ENCODE measurements at regions not wholly inside any gene's neighbourhood (a gene's known extent, or its start where the extent isn't known, plus 50 kb on each side); places are given as distances from the start of the nearest gene placed in this dataset.
"Not testable (repeated sequence)": the region's sequence is repeated elsewhere in the genome, so short reads cannot be mapped to it uniquely, and the experiment has no call there.

DNA sequence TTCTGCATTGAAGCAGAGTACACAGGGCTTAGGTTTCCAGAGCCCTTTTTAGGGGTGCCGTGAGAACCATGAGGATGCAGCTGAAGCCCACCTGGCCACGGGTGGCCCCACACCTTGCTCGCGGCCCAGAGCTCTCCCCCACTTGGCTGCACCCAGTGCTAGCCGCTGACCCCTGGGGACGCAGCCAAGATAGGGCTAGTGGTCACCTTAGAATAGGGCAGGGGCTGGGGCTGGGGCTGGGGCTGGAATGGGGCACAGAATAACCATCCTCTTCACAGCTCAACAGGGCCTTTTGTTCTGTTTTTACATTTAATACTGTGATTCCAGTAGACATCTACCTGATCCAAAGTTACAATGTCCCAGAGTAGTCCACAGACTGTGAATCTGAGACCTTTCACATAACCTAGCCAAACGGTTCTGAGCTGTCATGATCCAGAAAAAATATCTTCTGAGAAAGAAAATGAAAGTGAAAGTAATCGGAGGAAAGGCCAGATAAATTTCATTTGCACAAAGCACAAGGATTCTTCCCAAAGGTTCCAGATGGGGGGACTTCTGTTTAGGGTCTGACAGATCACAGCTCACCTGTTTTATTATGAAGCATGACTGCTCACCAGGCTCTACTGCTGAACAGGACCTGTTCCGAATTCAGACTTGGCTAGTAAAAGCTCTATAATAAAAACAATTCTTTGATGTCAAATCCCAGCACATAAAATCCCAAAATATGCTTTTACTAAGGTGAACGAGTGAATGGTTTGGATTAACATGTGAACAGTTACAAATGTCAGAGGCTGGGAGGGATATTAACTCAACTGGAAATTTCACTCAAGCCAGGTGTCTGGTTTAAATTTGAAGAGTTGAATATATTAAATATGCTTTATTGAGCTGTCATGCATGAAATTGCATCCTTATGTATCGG lies 401.9 kb downstream of the THBS2 start:
- no peak for DNase-seq (ENCODE audit: low spot score)

DNA sequence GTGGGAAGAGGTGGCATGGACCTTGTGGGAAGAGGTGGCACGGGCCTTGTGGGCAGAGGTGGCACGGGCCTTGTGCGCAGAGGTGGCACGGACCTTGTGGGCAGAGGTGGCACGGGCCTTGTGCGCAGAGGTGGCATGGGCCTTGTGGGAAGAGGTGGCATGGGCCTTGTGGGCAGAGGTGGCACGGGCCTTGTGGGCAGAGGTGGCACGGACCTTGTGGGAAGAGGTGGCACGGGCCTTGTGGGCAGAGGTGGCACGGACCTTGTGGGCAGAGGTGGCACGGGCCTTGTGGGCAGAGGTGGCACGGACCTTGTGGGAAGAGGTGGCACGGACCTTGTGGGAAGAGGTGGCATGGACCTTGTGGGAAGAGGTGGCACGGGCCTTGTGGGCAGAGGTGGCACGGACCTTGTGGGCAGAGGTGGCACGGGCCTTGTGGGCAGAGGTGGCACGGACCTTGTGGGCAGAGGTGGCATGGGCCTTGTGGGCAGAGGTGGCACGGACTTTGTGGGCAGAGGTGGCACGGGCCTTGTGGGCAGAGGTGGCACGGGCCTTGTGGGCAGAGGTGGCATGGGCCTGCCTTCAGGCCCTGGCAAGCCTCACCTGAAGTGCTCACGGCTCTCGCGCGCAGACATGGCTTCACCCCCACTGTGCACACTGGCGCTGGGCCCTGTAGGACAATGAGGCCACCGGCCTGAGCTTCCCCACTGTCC lies 403.5 kb downstream of the THBS2 start:
- DNase-seq (ENCODE audit: low spot score), result not testable (repeated sequence)

DNA sequence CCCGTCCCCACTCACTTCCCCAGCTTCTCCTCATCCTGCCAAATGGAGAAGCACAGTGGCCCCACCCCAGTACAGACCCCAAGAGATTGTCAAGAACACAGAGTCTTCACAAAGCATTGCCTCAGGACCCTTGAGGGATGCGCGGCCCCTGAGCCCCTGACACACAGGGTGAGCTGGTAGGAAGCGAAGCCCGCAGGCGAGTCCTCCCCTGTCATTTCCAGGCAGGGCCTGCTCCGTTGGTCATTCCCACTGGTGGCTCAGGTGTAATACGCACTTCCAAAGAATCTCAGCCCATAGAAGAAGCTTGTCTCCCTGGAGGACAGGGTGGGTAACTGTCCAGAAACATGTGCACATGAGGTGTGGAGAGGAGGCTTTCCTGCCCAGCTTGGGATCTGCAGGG lies 404.2 kb downstream of the THBS2 start:
- no peak for DNase-seq (ENCODE audit: low spot score)

DNA sequence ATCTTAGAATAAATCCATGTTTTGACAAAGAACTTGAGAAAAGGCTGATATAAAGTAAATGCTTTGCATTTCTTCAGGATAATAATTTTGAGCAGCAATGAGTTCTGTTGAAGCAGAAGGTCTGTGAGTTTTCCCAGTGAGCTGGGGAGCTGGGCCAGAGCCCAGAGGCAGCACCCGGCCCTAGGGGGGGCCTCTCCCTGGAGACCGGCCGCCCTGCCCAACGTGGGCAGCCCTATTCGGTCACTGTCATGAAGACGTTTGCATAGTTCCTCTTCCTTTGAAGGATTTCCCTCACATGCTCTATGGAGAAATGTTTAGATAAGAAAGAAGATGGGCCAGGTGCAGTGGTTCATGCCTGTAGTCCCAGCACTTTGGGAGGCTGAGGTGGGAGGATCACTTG lies 404.8 kb downstream of the THBS2 start:
- no peak for DNase-seq (ENCODE audit: low spot score)

DNA sequence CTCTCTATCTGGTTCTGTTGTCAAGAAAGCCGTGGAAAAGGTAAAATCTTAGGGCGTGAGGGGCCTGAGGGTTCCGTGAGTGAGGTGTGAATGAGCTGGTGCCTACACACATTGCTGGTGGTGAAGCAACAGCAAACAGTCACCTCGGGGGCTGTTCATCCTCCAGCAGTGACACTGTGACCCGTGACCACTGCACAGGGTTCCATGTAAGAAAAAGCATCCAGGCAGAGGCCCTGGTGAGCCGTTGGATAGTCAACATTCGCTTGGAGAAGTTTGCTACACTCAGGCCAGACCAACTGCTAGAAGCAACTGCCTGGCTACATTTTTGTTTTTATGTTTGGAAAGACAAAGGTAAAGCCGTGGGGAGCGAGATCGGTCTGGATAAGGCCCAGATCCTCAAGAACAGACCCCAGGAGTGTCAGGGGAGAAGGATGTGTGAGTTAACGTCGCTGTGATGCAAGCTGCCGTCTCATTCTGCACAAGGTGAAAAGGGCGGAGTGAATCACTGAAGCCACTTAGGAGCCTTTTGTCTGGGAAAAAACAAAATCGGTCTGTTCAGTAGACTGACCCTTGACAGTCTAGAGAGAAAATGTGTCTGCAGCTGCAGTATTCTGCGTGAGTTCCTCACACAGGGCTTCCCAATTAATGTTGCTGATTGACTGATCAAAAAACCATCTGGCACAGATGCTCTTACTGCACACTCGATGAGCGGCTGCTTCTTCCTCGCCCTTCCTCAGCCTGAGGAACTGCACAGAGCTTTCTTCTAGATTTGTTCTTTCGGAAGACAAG lies 404.0 kb downstream of the SMOC2 start:
- DNase-seq (ENCODE audit: low spot score), result no peak

DNA sequence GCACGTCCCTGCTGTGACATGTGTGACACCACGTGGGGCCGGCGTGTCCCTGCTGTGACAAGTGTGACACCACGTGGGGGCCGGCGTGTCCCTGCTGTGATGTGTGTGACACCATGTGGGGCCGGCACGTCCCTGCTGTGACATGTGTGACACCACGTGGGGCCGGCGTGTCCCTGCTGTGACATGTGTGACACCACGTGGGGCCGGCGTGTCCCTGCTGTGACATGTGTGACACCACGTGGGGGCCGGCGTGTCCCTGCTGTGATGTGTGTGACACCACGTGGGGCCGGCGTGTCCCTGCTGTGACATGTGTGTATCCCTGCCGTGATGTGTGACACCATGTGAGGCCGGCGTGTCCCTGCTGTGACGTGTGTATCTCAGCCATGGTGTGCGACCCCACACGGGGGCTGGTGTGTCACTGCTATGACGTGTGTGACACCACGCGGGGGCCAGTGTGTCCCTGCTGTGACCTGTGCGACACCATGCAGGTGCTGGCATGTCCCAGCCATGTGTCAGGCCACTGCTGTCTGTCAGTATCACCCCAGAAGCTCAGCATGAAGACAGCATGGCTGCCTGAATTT lies 401.7 kb downstream of the SMOC2 start:
- not testable (repeated sequence) for DNase-seq (ENCODE audit: low spot score)

DNA sequence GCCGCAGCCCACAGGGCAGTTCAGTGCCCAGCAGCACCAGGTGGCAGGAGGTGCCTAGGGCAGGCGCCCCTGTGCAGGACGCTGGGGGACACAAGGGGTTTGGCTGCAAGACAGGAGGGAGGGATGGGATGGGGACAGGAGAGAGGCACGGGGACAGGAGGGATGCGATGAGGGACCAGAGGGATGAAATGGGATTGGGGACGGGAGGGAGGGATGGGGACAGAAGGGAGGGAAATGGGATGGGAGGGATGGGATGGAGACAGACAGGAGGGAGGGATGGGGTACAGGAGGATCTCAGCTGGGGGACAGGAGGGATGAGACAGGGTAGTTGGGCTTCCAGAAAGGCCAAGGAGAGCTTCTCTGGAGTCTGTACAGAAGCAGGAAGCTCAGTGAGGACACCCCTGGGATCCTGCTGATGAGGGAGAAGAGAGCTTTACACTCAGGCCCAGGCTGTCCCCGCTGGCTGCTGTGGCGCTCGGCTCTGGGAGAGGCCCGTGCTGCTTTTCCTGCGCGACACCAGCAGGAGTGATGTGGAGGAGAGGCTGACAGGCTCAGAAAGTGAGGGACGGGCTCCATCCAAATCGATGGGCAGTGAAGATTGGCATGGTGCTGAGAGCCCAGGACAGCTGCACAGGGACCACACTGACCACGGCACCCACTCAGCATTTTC lies 400.8 kb downstream of the SMOC2 start:
- DNase-seq (ENCODE audit: low spot score), result no peak

DNA sequence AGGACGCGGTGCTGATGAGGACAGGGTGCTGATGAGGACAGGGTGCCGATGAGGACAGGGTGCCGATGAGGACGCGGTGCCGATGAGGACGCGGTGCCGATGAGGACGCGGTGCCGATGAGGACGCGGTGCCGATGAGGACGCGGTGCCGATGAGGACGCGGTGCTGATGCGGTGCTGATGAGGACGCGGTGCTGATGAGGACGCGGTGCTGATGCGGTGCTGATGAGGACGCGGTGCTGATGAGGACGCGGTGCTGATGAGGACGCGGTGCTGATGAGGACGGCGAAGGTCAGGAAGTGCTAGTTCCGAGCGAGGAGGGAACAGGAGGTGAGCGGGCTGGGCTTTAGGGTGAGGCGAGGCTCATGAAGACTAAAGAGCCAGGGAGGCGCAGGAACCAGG lies 399.9 kb downstream of the SMOC2 start:
- not testable (repeated sequence) for DNase-seq (ENCODE audit: low spot score)

DNA sequence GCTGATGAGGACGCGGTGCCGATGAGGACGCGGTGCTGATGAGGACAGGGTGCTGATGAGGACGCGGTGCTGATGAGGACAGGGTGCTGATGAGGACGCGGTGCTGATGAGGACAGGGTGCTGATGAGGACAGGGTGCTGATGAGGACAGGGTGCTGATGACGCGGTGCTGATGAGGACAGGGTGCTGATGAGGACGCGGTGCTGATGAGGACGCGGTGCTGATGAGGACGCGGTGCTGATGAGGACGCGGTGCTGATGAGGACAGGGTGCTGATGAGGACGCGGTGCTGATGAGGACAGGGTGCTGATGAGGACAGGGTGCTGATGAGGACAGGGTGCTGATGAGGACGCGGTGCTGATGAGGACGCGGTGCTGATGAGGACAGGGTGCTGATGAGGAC lies 399.3 kb downstream of the SMOC2 start:
- DNase-seq (ENCODE audit: low spot score), result not testable (repeated sequence)

DNA sequence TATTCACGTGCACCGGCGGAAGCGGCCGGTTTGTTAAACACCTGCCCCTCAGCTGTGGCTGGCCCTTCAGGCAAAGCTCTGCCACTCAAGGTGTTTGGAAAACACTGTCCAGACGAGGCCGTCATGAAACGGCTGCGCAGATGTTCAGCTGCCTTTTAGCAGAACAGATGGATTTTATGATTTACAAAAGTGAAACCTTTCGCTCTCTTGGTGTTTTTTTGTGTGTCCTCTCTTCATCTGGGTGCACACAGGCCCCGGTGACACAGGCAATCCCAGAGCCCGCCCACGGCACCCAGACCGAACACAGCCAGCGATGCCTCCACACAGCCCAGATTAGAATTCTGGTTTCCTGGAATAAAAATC lies 397.0 kb downstream of the SMOC2 start:
- no peak for DNase-seq (ENCODE audit: low spot score)

DNA sequence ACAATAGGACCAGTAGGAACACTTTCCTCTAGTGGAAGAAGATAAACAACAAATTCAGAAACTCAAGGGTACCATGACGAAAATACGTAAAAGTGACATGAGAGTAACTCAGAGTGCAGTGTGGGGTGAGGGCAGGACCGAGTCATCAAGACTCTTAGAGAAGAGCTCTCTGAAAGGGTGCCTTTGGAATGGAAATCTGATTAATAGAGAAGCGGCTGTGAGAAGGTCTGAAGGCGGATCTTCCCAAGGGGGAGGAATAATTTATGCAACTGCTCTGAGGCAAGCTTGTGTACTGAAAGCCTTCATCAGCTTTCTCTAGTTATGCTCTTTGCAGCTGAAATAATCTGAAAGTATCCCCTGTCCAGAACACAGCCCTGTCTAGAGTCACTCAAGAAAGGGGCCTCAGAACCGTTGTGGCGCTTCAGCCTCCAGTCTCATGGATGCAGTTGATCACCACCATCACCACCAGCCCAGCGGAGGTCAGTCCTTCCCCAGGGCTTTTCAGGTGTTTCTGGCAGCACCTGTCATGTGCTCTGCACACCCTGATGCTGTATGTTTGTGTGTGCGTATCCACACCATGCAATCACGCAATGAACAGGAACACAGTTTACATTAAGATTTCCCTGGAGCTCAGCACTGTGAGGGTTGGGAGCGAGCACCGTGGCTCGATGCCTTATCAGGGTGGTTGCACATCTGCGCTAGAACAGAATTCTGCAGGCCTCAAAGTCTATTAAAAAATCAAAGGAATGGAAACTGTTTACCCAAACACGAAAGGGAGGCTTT lies 396.5 kb downstream of the SMOC2 start:
- no peak for DNase-seq (ENCODE audit: low spot score)

DNA sequence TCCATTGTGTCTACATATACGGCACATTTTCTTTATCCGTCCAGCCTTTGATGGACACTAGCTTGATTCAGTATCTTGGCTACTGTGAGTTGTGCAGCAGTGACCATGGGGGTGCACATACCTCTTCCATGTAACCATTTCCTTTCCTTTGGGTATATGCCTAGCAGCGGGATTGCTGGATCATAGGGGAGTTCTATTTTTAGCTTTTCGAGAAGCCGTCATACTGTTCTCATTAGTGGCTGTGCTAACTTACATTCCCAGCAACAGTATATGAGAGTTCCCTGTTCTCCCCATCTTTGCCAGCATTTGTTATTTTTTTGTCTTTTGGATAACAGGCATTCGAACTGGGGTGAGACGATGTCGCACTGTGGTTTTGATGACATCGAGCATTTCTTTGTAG lies 395.0 kb downstream of the SMOC2 start:
- DNase-seq (ENCODE audit: low spot score), result no peak

DNA sequence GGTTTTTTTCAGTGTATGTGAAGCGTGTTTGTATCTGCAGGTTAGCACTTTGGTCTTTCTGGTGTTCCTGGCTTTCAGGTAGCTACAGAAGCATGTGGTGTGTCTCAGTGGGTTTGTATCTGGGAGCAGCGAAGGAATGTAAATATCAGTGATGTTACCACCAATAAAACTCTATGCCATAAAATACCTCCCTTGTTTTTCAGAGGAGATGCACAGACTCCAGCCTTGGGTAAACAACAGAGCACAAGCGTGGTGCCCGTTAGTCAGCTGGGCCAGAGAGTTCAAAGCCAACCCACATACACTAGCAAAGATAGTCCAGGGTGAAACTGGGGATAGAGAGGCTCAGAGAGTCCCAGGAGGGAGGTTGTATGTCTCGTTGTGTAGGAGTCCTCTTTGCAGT lies 393.8 kb downstream of the SMOC2 start:
- DNase-seq (ENCODE audit: low spot score), result no peak

DNA sequence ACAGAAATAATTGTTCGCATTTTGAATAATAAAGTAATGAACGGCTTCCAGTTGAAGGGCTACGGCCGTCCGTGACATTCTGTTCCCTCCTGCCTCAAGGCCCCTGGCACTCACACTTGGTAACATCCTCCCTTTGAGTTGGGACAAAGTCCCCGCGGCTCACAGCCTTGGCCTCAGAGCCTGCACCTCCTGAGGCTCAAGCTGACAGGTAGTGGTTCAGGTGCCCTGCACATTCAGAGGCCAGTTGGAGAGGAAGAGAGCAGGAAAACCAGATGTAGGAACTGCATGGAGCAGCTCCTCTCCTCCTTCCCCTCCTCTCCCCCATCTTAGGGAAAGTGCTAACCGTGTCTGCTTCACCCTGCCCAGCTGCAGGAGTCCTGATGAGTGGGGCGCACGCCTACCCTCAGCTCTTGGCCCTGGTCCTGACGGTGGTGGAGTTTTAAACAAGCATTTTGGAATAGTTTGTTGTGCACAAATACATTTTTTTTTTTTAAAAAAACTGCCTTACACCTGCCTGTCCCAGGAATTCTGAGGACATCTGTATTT lies 393.1 kb downstream of the SMOC2 start:
- DNase-seq (ENCODE audit: low spot score), result no peak

DNA sequence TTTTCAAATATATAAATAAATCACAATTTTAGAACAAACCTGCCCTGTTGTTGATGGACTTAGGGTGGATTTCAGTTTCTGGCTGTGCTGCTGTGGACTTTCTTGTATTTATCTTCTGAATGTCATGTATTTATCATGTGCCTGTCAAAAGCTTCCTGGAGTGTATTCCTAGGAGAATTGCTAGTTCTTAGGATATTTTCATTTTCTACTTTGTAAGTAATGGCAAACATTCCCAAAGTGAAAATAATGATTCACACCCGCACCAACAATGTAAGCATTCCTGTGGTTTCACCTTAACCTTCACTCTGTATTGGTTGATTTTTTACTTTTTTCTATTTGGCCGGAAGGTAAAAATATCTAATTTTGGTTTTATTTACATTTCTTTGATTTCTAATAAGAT lies 387.8 kb downstream of the SMOC2 start:
- no peak for DNase-seq (ENCODE audit: low spot score)

DNA sequence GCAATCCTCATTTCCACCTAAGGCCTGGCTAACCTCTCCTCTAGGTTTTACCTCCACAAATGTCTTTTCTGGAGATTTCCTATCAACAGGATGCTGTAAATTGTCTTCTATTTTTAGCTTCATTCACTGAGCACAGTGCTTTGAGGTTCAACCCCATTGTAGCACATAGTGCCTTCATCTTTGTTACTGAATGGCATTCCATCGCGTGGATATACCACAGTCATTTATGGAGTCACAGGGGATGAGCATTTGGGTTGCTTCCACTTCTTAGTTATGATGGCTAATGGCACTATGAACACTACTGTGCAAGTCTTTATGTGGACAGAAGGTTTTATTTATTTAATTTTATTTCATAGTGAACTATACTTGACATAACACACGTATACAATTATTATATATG lies 387.1 kb downstream of the SMOC2 start:
- no peak for DNase-seq (ENCODE audit: low spot score)

DNA sequence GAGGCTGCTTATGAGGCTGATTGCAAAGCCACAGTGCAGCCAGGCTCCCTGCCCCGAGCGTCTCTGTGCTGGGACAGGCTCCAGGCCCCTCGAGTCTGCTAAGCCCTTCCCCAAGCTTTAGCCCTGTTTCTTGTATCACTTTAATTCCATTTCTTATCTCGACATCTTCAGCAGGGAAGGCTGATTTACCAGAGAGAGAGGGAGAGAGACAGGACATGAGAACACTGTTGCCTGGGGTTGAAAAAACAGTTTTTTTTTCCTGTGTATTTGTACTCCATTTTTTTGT lies 386.5 kb downstream of the SMOC2 start:
- DNase-seq (ENCODE audit: low spot score), result no peak

DNA sequence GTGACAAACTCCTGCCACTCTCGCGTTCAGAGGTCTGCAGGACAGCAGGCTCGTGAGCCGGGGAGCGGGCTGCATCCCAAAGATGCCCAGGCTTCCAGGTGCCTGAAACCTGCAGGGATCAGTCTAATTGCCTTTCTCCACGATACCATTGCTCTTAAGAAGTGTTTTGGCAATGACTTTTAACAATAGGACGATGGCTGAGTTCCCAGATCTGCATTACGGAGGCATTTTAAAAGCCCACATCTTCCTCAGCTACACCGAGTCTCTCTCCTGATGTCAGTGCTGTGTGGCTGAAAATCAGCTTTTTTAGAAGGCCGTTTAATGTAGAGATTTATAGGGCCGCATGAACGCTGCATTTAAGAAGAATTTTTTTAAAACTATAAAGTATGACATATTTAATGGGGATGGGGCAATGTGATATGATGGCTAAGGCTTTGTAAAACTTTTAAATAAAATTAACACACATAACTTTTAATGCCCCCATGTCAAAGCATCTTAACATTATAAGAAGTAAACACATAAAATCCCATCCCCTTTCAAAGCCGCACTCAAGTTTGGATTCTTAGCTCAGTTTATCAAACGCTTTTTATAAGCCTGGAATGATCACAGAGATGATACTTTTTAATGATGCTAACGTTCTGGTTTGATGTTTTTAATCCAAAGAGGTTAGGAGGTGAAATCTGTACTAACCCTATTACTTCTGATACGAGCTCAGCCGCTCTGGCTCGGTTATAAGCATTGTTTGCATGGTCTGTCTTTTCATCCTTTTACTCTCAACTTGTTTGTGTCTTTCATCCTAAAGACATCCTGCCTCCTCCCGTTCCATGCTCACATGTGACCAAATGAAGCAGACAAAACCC lies 386.0 kb downstream of the SMOC2 start:
- DNase-seq (ENCODE audit: low spot score), result no peak

DNA sequence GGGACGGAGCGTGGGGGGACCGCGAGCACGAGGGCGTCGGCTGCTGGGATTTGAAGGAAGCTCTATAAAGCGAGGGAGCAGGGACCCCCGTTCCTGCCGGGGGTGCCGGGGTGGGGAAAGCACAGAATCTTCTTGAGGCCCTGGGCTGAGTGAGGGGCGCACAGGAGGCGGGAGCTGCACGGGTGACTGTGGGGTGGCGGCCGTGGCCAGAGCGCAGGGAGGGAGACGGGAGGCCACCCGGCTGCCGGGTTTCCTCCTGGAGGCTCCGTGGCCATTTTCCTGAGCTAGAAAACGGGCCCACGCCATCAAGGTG lies 385.1 kb downstream of the SMOC2 start:
- no peak for DNase-seq (ENCODE audit: low spot score)
